GM23248 (cell line): ENCODE measurements at regions not wholly inside any gene's neighbourhood (a gene's known extent, or its start where the extent isn't known, plus 50 kb on each side); places are given as distances from the start of the nearest gene placed in this dataset.

ENCODE experiments used
- DNase-seq: peaks from one replicate; pipeline ENCODE4 v3.0.0-alpha.2; 2015
- H2AFZ ChIP-seq: fragments of 200-600 bp; sonication (generic); 2 replicates; pipeline ENCODE4 v1.6.1; 2016; ENCODE audit warnings: antibody characterized with exemption
- H3F3A ChIP-seq: fragments of 200-600 bp; sonication (generic); 2 replicates; pipeline ENCODE4 v1.6.1; 2016; ENCODE audit warnings: mild to moderate bottlenecking, antibody characterized with exemption, mixed run types; ENCODE audit not compliant: insufficient read depth
- H3K27ac ChIP-seq: fragments of 200-600 bp; sonication (generic); 2 replicates; pipeline ENCODE4 v1.5.1; 2016; ENCODE audit warnings: mild to moderate bottlenecking
- H3K27me3 ChIP-seq: fragments of 200-600 bp; sonication (generic); replicated peaks from 2 replicates; pipeline ENCODE4 v1.6.1; 2016; ENCODE audit warnings: mild to moderate bottlenecking; ENCODE audit not compliant: insufficient read depth
- H3K36me3 ChIP-seq: fragments of 200-600 bp; sonication (generic); 2 replicates; pipeline ENCODE4 v1.6.1; 2016; ENCODE audit warnings: low read depth, mild to moderate bottlenecking
- H3K4me1 ChIP-seq: fragments of 200-600 bp; sonication (generic); 2 replicates; pipeline ENCODE4 v1.6.1; 2016; ENCODE audit warnings: mild to moderate bottlenecking; ENCODE audit not compliant: insufficient read depth
- H3K4me2 ChIP-seq: fragments of 200-600 bp; sonication (generic); one replicate; pipeline ENCODE4 v1.6.1; 2016; ENCODE audit warnings: mild to moderate bottlenecking; ENCODE audit not compliant: unreplicated experiment
- H3K4me3 ChIP-seq: fragments of 200-600 bp; sonication (generic); 2 replicates; pipeline ENCODE4 v1.5.1; 2016; ENCODE audit warnings: mild to moderate bottlenecking
- H3K79me2 ChIP-seq: fragments of 200-600 bp; sonication (generic); 2 replicates; pipeline ENCODE4 v1.6.1; 2016; ENCODE audit warnings: mild to moderate bottlenecking; ENCODE audit not compliant: insufficient read depth
- H3K9ac ChIP-seq: fragments of 200-600 bp; sonication (generic); 2 replicates; pipeline ENCODE4 v1.6.1; 2016; ENCODE audit warnings: mild to moderate bottlenecking
- H3K9me2 ChIP-seq: fragments of 200-600 bp; sonication (generic); 2 replicates; pipeline ENCODE4 v1.6.1; 2016; ENCODE audit warnings: mixed run types, mild to moderate bottlenecking, moderate library complexity; ENCODE audit not compliant: insufficient read depth
- H3K9me3 ChIP-seq: fragments of 200-600 bp; sonication (generic); one replicate; pipeline ENCODE4 v1.6.1; 2017; ENCODE audit warnings: low read depth
- H4K20me1 ChIP-seq: fragments of 200-600 bp; sonication (generic); 2 replicates; pipeline ENCODE4 v1.6.0; 2016; ENCODE audit not compliant: insufficient read depth
- EZH2 ChIP-seq: fragments of 200-600 bp; sonication (generic); IDR thresholded peaks from 2 replicates; pipeline ENCODE4 v1.6.1; 2018; ENCODE audit warnings: antibody characterized with exemption, mild to moderate bottlenecking; ENCODE audit not compliant: insufficient read depth, poor library complexity, severe bottlenecking
- EZH2phosphoT487 ChIP-seq: fragments of 200-600 bp; sonication (generic); IDR thresholded peaks from 2 replicates; pipeline ENCODE4 v1.6.1; 2018; ENCODE audit warnings: antibody characterized with exemption, moderate library complexity, mild to moderate bottlenecking, low read depth; ENCODE audit not compliant: insufficient read depth
- WGBS, 2 experiments: methylation state at CpG; one replicate each; pipeline ENCODE4 v1.1.6; 2015 to 2017; ENCODE audit warnings: low lambda C conversion rate in 2 of 2, low coverage in 1 of 2; ENCODE audit errors: missing lambda C conversion rate in 2 of 2; 5-methylcytosine and 5-hydroxymethylcytosine counted together
- in situ Hi-C: fragments of 300-500 bp; cut with MboI; formaldehyde crosslinking; loops from 2 replicates; pipeline ENCODE4 v1.15.0; 2020

- no peak overlapping the region for H3K27ac ChIP-seq
- H3K27me3 ChIP-seq: peaks cover 2% of the 10 kb centered on the region; the same call in 1 of the 2 replicates
- H4K20me1 ChIP-seq: no peaks in the 10 kb centered on the region
- no peak overlapping the region for H3K4me3 ChIP-seq
- H3K9me3 ChIP-seq: no peaks in the 10 kb centered on the region
- no peaks in the 10 kb centered on the region for H3K4me1 ChIP-seq
- H3K36me3 ChIP-seq: no peaks in the 10 kb centered on the region
- no peak overlapping the region for H3K4me2 ChIP-seq
- no peak overlapping the region for H3K9ac ChIP-seq
- H3K79me2 ChIP-seq: no peaks in the 10 kb centered on the region
- no peaks in the 10 kb centered on the region for H3F3A ChIP-seq
- WGBS, 2 experiments: 10 to 15% methylated on average over 3 of the region's 3 CpGs
- H2AFZ ChIP-seq: no peak overlapping the region
- in situ Hi-C loops: no loop called here
- no peaks in the 10 kb centered on the region for H3K9me2 ChIP-seq
- DNase-seq: no peak
- TF ChIP-seq EZH2phosphoT487 (no peak), EZH2 (no peak)
These were observed 570.1 kb downstream of the CDK5RAP2 start for GRCh38 chr9:120009856-120010255.

GRCh38 chr9:120001536-120001935, 578.4 kb downstream of the CDK5RAP2 start:
- in situ Hi-C loops: no loop called here
- no peak overlapping the region for H3K4me3 ChIP-seq
- H4K20me1 ChIP-seq: no peaks in the 10 kb centered on the region
- no peak overlapping the region for H2AFZ ChIP-seq
- no peaks in the 10 kb centered on the region for H3K27me3 ChIP-seq
- TF ChIP-seq EZH2 (no peak), EZH2phosphoT487 (no peak)
- H3K36me3 ChIP-seq: no peaks in the 10 kb centered on the region
- H3K4me2 ChIP-seq: no peak overlapping the region
- H3K79me2 ChIP-seq: no peaks in the 10 kb centered on the region
- DNase-seq: no peak
- H3K9ac ChIP-seq: no peak overlapping the region
- no peak overlapping the region for H3K27ac ChIP-seq
- H3K9me3 ChIP-seq: no peaks in the 10 kb centered on the region
- no peaks in the 10 kb centered on the region for H3K9me2 ChIP-seq
- H3K4me1 ChIP-seq: no peaks in the 10 kb centered on the region
- H3F3A ChIP-seq: no peaks in the 10 kb centered on the region
- WGBS, 2 experiments: 56 to 65% methylated on average over 7 of the region's 7 CpGs

DNA sequence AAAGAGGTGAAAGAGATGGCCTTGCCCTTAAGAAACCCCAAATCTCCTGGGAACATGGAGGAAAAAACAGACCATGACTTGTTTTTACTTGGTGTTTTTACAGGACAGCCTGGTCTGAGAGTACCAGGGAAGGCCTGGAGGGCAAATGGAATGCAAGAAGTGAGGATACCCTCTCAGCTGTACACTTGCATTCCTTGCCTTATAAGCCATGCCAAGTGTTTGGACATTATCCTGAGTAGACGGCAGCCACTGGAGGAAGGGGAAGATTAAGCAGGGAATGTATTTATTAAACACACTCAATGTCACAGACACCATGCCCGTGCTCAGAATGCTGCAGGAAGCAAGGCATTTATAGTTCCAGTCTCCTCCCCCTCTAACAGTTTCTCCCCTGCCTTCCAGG, 581.4 kb downstream of the CDK5RAP2 start:
- 57 to 70% methylated on average over 2 of the region's 2 CpGs for WGBS, 2 experiments
- Histone ChIP-seq H3K27ac (no peak overlapping the region), H3K36me3 (no peaks in the 10 kb centered on the region), H4K20me1 (no peaks in the 10 kb centered on the region), H3K4me1 (no peaks in the 10 kb centered on the region), H3K79me2 (no peaks in the 10 kb centered on the region), H3K9ac (no peak overlapping the region), H3K27me3 (no peaks in the 10 kb centered on the region), H3K4me3 (no peak overlapping the region), H3K4me2 (no peak overlapping the region), H3K9me2 (no peaks in the 10 kb centered on the region), H2AFZ (no peak overlapping the region), H3K9me3 (no peaks in the 10 kb centered on the region), H3F3A (no peaks in the 10 kb centered on the region)
- DNase-seq: no peak
- in situ Hi-C loops: no loop called here
- TF ChIP-seq EZH2 (no peak), EZH2phosphoT487 (no peak)

DNA sequence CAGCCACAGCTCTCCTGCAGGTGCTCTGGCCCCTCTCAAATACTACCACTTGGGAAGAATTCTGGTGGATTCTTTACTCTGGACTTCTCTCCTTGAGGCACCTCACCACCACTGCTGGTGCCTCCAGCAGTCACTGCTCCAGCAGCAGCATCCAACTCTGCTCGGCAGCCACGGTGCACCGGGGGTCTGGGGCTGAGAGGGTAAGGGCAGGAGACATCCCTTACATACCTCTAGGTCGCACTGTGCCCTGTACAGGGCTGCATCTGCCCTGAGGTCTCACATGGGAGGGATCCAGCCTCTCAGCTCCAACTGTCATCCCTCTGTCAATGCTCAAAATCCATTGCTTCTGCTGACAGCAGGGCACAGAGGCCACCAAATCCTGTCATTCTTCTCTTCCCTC, 588.2 kb downstream of the CDK5RAP2 start:
- H4K20me1 ChIP-seq: no peaks in the 10 kb centered on the region
- no peak overlapping the region for H3K4me2 ChIP-seq
- DNase-seq: no peak
- no peak overlapping the region for H3K27ac ChIP-seq
- WGBS, 2 experiments: 58 to 90% methylated on average over 2 to 4 of the region's 4 CpGs
- no peak for TF ChIP-seq EZH2
- TF ChIP-seq EZH2phosphoT487: no peak
- H3K9me2 ChIP-seq: no peaks in the 10 kb centered on the region
- no peak overlapping the region for H3K4me3 ChIP-seq
- in situ Hi-C loops: no loop called here
- no peaks in the 10 kb centered on the region for H3K4me1 ChIP-seq
- H3K79me2 ChIP-seq: no peaks in the 10 kb centered on the region
- H3K9ac ChIP-seq: no peak overlapping the region
- H3K9me3 ChIP-seq: no peaks in the 10 kb centered on the region
- H2AFZ ChIP-seq: no peak overlapping the region
- no peaks in the 10 kb centered on the region for H3K36me3 ChIP-seq
- no peaks in the 10 kb centered on the region for H3F3A ChIP-seq
- H3K27me3 ChIP-seq: no peaks in the 10 kb centered on the region; the same call in 1 of the 2 replicates

DNA sequence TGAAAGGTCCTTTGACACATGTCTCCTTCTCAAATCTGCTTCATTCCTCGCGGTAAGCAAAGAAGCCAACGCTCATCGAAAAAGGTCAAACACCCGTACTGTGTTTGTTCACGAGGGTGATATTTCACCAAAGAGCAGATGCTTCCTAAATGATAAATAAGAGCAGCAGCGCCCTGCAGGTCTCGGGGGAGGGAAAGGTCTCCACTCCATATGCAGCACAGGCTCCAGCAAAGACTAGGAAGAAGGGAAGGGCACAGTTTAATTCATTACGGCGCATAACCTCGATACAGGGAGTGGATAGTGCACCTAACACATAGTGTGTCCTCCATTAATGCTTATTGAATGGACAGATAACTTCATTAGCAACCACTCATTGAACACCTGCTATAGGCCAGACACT, 593.3 kb downstream of the CDK5RAP2 start:
- Histone ChIP-seq H3F3A (no peaks in the 10 kb centered on the region), H2AFZ (no peak overlapping the region), H3K4me1 (no peaks in the 10 kb centered on the region), H3K4me3 (no peak overlapping the region), H3K27ac (no peak overlapping the region), H3K27me3 (no peaks in the 10 kb centered on the region; the same call in 1 of the 2 replicates), H3K9me2 (no peaks in the 10 kb centered on the region), H3K9me3 (no peaks in the 10 kb centered on the region), H3K4me2 (no peak overlapping the region), H3K9ac (no peak overlapping the region), H3K36me3 (no peaks in the 10 kb centered on the region), H3K79me2 (no peaks in the 10 kb centered on the region), H4K20me1 (no peaks in the 10 kb centered on the region)
- WGBS, 2 experiments: 73 to 80% methylated on average over 11 of the region's 11 CpGs
- in situ Hi-C loops: no loop called here
- TF ChIP-seq EZH2 (no peak), EZH2phosphoT487 (no peak)
- no peak for DNase-seq
